DOHH2 (cell line): ENCODE measurements at regions not wholly inside any gene's neighbourhood (a gene's known extent, or its start where the extent isn't known, plus 50 kb on each side); places are given as distances from the start of the nearest gene placed in this dataset.

Source experiments
- H3F3A ChIP-seq: fragments of 200-600 bp; sonication (generic), shearing (Covaris generic); 2 replicates; pipeline ENCODE4 v1.6.0; 2016; ENCODE audit warnings: antibody characterized with exemption, mild to moderate bottlenecking; ENCODE audit not compliant: control insufficient read depth, insufficient read depth
- H3K27ac ChIP-seq: fragments of 200-600 bp; sonication (generic); 2 replicates; pipeline ENCODE4 v1.5.1; 2014; ENCODE audit warnings: low read depth, mild to moderate bottlenecking, low read length, moderate library complexity
- H3K27me3 ChIP-seq: fragments of 200-600 bp; sonication (generic); 2 replicates; pipeline ENCODE4 v1.6.1; 2014; ENCODE audit warnings: mild to moderate bottlenecking, low read length, mixed read lengths; ENCODE audit not compliant: control insufficient read depth
- H3K36me3 ChIP-seq: fragments of 200-600 bp; sonication (generic); 2 replicates; pipeline ENCODE4 v1.6.1; 2014; ENCODE audit warnings: mild to moderate bottlenecking, low read length, moderate library complexity, mixed read lengths; ENCODE audit not compliant: control insufficient read depth
- H3K4me1 ChIP-seq: fragments of 200-600 bp; sonication (generic); 2 replicates; pipeline ENCODE4 v1.6.1; 2014; ENCODE audit warnings: mild to moderate bottlenecking, low read length, mixed read lengths; ENCODE audit not compliant: control insufficient read depth
- H3K4me2 ChIP-seq: fragments of 200-600 bp; sonication (generic); 2 replicates; pipeline ENCODE4 v1.6.0; 2014; ENCODE audit warnings: mild to moderate bottlenecking, low read length, moderate library complexity
- H3K4me3 ChIP-seq: fragments of 200-600 bp; sonication (generic); 2 replicates; pipeline ENCODE4 v1.5.1; 2014; ENCODE audit warnings: mild to moderate bottlenecking, low read length, mixed read lengths
- H3K79me2 ChIP-seq: fragments of 200-600 bp; sonication (generic); 2 replicates; pipeline ENCODE4 v1.6.1; 2014; ENCODE audit warnings: mild to moderate bottlenecking, low read length, mixed read lengths; ENCODE audit not compliant: control insufficient read depth
- H3K9me2 ChIP-seq: fragments of 200-600 bp; sonication (generic); replicated peaks from 2 replicates; pipeline ENCODE4 v1.6.1; 2014; ENCODE audit warnings: mild to moderate bottlenecking, low read length, mixed read lengths; ENCODE audit not compliant: control insufficient read depth
- H3K9me3 ChIP-seq: fragments of 200-600 bp; sonication (generic); 2 replicates; pipeline ENCODE4 v1.6.1; 2014; ENCODE audit warnings: antibody characterized with exemption, low read length, mixed read lengths; ENCODE audit not compliant: control insufficient read depth, insufficient read depth
- H4K20me1 ChIP-seq: fragments of 200-600 bp; sonication (generic); 2 replicates; pipeline ENCODE4 v1.6.0; 2014; ENCODE audit warnings: low read depth, mild to moderate bottlenecking, antibody characterized with exemption, low read length, moderate library complexity; ENCODE audit not compliant: control insufficient read depth, insufficient read depth
- EZH2phosphoT487 ChIP-seq: fragments of 200-600 bp; sonication (generic); IDR thresholded peaks from 2 replicates; pipeline ENCODE4 v1.6.1; 2017; ENCODE audit warnings: borderline replicate concordance, mild to moderate bottlenecking, antibody characterized with exemption, low read length, moderate library complexity, mixed read lengths
- TF ChIP-seq, protein P1 (sequence below): fragments of 200-600 bp; sonication (generic); IDR thresholded peaks from one replicate; pipeline ENCODE4 v1.5.1; 2014; ENCODE audit warnings: antibody characterized with exemption, mild to moderate bottlenecking, low read depth, low read length; ENCODE audit not compliant: poor library complexity, severe bottlenecking

DNA sequence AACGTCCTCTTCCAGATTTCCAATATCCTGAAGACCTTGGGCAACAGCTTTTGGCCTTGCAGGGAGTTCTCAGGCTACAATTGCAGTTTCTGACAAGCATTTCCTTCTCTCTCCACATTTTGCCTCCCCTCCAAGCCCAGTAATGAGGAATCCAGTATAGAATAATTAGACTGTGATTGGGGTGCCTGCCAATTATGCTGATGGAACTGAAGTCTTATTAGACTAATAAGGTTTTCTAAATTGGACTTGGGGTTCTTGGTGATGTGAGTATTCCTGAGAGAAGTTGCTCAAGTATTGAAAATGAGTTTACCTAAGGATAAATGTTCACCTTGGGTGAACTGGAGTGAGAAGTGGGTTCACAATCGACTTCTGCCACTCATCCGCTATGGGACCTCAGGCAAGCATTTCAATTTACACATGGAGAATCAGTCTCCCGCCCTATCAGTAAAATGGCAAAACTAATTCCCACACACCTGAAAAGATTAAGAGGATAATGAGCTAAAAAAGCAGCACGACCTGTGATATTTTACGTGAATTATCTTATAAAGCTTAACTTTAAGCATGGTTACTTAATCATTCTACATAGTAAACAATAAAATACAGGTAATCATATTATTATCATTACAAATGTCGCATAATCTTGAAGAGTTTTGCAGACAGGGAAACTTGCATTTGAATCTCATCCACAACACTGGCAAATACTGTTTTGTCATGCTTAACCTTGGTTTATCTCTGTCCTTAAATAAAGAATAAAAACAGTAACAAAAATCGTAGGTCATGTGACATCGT is 628.0 kb downstream of the TMEM114 start:
- H3K36me3 ChIP-seq = no peaks in the 10 kb centered on the region
- H4K20me1 ChIP-seq = no peaks in the 10 kb centered on the region
- no peak overlapping the region for H3K4me3 ChIP-seq
- no peaks in the 10 kb centered on the region for H3K79me2 ChIP-seq
- H3K9me2 ChIP-seq = no peaks in the 10 kb centered on the region
- H3K9me3 ChIP-seq = no peaks in the 10 kb centered on the region
- TF ChIP-seq, protein P1, sequence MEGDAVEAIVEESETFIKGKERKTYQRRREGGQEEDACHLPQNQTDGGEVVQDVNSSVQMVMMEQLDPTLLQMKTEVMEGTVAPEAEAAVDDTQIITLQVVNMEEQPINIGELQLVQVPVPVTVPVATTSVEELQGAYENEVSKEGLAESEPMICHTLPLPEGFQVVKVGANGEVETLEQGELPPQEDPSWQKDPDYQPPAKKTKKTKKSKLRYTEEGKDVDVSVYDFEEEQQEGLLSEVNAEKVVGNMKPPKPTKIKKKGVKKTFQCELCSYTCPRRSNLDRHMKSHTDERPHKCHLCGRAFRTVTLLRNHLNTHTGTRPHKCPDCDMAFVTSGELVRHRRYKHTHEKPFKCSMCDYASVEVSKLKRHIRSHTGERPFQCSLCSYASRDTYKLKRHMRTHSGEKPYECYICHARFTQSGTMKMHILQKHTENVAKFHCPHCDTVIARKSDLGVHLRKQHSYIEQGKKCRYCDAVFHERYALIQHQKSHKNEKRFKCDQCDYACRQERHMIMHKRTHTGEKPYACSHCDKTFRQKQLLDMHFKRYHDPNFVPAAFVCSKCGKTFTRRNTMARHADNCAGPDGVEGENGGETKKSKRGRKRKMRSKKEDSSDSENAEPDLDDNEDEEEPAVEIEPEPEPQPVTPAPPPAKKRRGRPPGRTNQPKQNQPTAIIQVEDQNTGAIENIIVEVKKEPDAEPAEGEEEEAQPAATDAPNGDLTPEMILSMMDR = no peak
- no peak for TF ChIP-seq EZH2phosphoT487
- no peaks in the 10 kb centered on the region for H3F3A ChIP-seq
- H3K4me1 ChIP-seq = no peaks in the 10 kb centered on the region
- H3K27ac ChIP-seq = no peak overlapping the region
- no peak overlapping the region for H3K4me2 ChIP-seq
- H3K27me3 ChIP-seq = no peaks in the 10 kb centered on the region

DNA sequence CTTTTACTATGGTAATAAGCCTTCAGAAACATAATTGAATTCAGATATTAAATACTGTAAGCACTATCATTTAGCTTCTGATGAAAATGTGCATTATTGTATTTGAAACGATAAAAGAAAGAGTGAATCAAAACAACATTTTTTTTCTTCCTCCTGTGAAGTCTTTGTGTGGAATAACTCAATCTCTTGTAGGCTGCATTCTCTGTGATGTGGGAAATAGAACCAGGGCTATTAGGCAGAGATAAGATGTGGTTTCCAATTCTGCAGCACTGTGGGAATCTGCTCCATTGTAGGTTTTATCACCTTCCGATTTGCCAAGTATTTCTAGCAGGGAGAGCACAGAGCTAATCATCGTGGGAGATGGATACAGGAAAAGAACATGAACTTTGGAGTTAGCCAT is 624.5 kb downstream of the RBFOX1 start:
- no peak for TF ChIP-seq EZH2phosphoT487
- TF ChIP-seq, protein P1 = no peak

DNA sequence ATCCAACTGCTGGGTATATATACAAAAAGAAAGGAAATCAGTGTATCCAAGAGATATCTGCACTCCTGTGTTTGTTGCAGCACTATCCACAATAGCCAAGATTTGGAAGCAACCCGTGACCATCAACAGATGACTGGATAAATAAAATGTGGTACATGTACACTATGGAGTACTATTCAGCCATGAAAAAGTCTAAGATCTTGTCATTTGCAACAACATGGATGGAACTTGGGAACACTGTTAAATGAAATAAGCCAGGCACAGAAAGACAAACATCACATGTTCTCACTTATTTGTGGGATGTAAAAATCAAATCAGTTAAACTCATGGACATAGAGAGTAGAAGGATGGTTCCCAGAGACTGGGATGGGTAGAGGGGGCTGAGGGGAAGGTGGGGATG is 620.7 kb downstream of the RBFOX1 start:
- Histone ChIP-seq H3K27me3 (no peaks in the 10 kb centered on the region), H3K9me3 (no peaks in the 10 kb centered on the region), H3K4me2 (no peak overlapping the region), H3K27ac (no peak overlapping the region), H3K79me2 (no peaks in the 10 kb centered on the region), H3F3A (no peaks in the 10 kb centered on the region), H3K4me3 (no peak overlapping the region), H3K36me3 (no peaks in the 10 kb centered on the region), H3K4me1 (no peaks in the 10 kb centered on the region), H3K9me2 (no peaks in the 10 kb centered on the region), H4K20me1 (no peaks in the 10 kb centered on the region)
- no peak for TF ChIP-seq EZH2phosphoT487
- TF ChIP-seq, protein P1 = no peak

More for the DNA sequence above, 624.5 kb downstream of the RBFOX1 start:
- no peak overlapping the region for H3K27ac ChIP-seq
- H3K9me2 ChIP-seq = no peaks in the 10 kb centered on the region
- no peak overlapping the region for H3K4me3 ChIP-seq
- H3K27me3 ChIP-seq = no peaks in the 10 kb centered on the region
- H3K4me2 ChIP-seq = no peak overlapping the region
- H3K36me3 ChIP-seq = no peaks in the 10 kb centered on the region
- H3K4me1 ChIP-seq = no peaks in the 10 kb centered on the region
- no peaks in the 10 kb centered on the region for H3K9me3 ChIP-seq
- no peaks in the 10 kb centered on the region for H3K79me2 ChIP-seq
- no peaks in the 10 kb centered on the region for H3F3A ChIP-seq
- no peaks in the 10 kb centered on the region for H4K20me1 ChIP-seq
